SK-N-SH treated with all-trans-retinoic acid at 6 μM for 48 hours (cell line): ENCODE measurements at regions not wholly inside any gene's neighbourhood (a gene's known extent, or its start where the extent isn't known, plus 50 kb on each side); places are given as distances from the start of the nearest gene placed in this dataset.

Source experiments
- ATAC-seq: fragments of 200-7000 bp; cut with Tn5 transposase; 3 replicates; pipeline ENCODE4 v1.9.1; 2020; ENCODE audit warnings: mild to moderate bottlenecking, moderate library complexity
- ARNTL ChIP-seq: fragments of 450-650 bp; formaldehyde crosslinking; IDR thresholded peaks from 2 replicates; pipeline ENCODE4 v1.5.0; 2020; ENCODE audit warnings: low read depth, mild to moderate bottlenecking, moderate library complexity, borderline replicate concordance
- BACH2 ChIP-seq: fragments of 250-450 bp; sonication (Bioruptor Pico); IDR thresholded peaks from 2 replicates; pipeline ENCODE4 v1.9.0; 2021; ENCODE audit warnings: mild to moderate bottlenecking, borderline replicate concordance
- CREB5 ChIP-seq: fragments of 250-450 bp; sonication (Bioruptor Pico); IDR thresholded peaks from 2 replicates; pipeline ENCODE4 v1.5.1; 2020; ENCODE audit warnings: low read depth, mild to moderate bottlenecking, moderate library complexity
- CSDC2 ChIP-seq: fragments of 250-450 bp; sonication (Bioruptor Pico); IDR thresholded peaks from 2 replicates; pipeline ENCODE4 v1.5.0; 2020; ENCODE audit warnings: mild to moderate bottlenecking, moderate library complexity
- CSRNP3 ChIP-seq: fragments of 250-450 bp; sonication (Bioruptor Pico); IDR thresholded peaks from 2 replicates; pipeline ENCODE4 v1.5.1; 2021; ENCODE audit warnings: mild to moderate bottlenecking, moderate library complexity
- ESRRG ChIP-seq: fragments of 250-450 bp; sonication (Bioruptor Pico); IDR thresholded peaks from 2 replicates; pipeline ENCODE4 v1.6.1; 2021; ENCODE audit warnings: mild to moderate bottlenecking
- ISL1 ChIP-seq: fragments of 250-450 bp; sonication (Bioruptor Pico); IDR thresholded peaks from 2 replicates; pipeline ENCODE4 v2.1.2; 2022; ENCODE audit warnings: mild to moderate bottlenecking, moderate library complexity
- OSR1 ChIP-seq: fragments of 250-450 bp; sonication (Bioruptor Pico); IDR thresholded peaks from 2 replicates; pipeline ENCODE4 v1.8.0; 2022; ENCODE audit warnings: moderate library complexity, mild to moderate bottlenecking, inconsistent platforms
- POU6F1 ChIP-seq: fragments of 250-450 bp; sonication (Bioruptor Pico); IDR thresholded peaks from 2 replicates; pipeline ENCODE4 v1.8.0; 2021; ENCODE audit warnings: low read depth, mild to moderate bottlenecking, moderate library complexity, borderline replicate concordance
- PPARA ChIP-seq: fragments of 250-450 bp; sonication (Bioruptor Pico); IDR thresholded peaks from 2 replicates; pipeline ENCODE4 v1.5.0; 2020; ENCODE audit warnings: mild to moderate bottlenecking, borderline replicate concordance
- RARB ChIP-seq: fragments of 250-450 bp; sonication (Bioruptor Pico); IDR thresholded peaks from 2 replicates; pipeline ENCODE4 v1.8.0; 2021; ENCODE audit warnings: mild to moderate bottlenecking, moderate library complexity
- SNAI2 ChIP-seq: fragments of 250-450 bp; sonication (Bioruptor Pico); IDR thresholded peaks from 2 replicates; pipeline ENCODE4 v1.5.0; 2020; ENCODE audit warnings: mild to moderate bottlenecking, moderate library complexity
- TCF4 ChIP-seq: fragments of 250-450 bp; sonication (Bioruptor Pico); IDR thresholded peaks from 2 replicates; pipeline ENCODE4 v1.8.0; 2021; ENCODE audit warnings: mild to moderate bottlenecking, moderate library complexity, borderline replicate concordance
- TOX ChIP-seq: fragments of 250-450 bp; sonication (Bioruptor Pico); IDR thresholded peaks from 2 replicates; pipeline ENCODE4 v1.8.0; 2021; ENCODE audit warnings: mild to moderate bottlenecking, moderate library complexity, borderline replicate concordance
- TSHZ2 ChIP-seq: fragments of 250-450 bp; sonication (Bioruptor Pico); IDR thresholded peaks from 2 replicates; pipeline ENCODE4 v1.5.0; 2020; ENCODE audit warnings: mild to moderate bottlenecking, moderate library complexity
- ZC3H10 ChIP-seq: fragments of 250-450 bp; sonication (Bioruptor Pico); IDR thresholded peaks from 2 replicates; pipeline ENCODE4 v1.5.1; 2021; ENCODE audit warnings: mild to moderate bottlenecking, moderate library complexity
- ZFP3 ChIP-seq: fragments of 250-450 bp; sonication (Bioruptor Pico); IDR thresholded peaks from 2 replicates; pipeline ENCODE4 v1.5.0; 2020; ENCODE audit warnings: mild to moderate bottlenecking, moderate library complexity
- ZFP30 ChIP-seq: fragments of 450-650 bp; formaldehyde crosslinking; IDR thresholded peaks from 2 replicates; pipeline ENCODE4 v1.5.0; 2022; ENCODE audit warnings: mild to moderate bottlenecking, moderate library complexity
- ZNF565 ChIP-seq: fragments of 450-650 bp; formaldehyde crosslinking; conservative IDR thresholded peaks from 2 replicates; pipeline ENCODE4 v1.5.0; 2020; ENCODE audit warnings: low read depth, mild to moderate bottlenecking, moderate library complexity
- ZNF70 ChIP-seq: fragments of 450-650 bp; formaldehyde crosslinking; IDR thresholded peaks from 2 replicates; pipeline ENCODE4 v1.5.0; 2020; ENCODE audit warnings: mild to moderate bottlenecking, moderate library complexity
- ZNF8 ChIP-seq: fragments of 450-650 bp; formaldehyde crosslinking; IDR thresholded peaks from 2 replicates; pipeline ENCODE4 v1.5.0; 2020; ENCODE audit warnings: mild to moderate bottlenecking, moderate library complexity

GRCh38 chr2:37812941-37813730 is 112.0 kb upstream of the RMDN2 start:
- no peak for ATAC-seq

GRCh38 chr2:37816036-37816435 is 109.1 kb upstream of the RMDN2 start:
- ATAC-seq, result no peak
- TF ChIP-seq PPARA (CRISPR knock-in tag) (no peak), CREB5 (CRISPR knock-in tag) (no peak), TOX (CRISPR knock-in tag) (no peak), TCF4 (no peak), RARB (CRISPR knock-in tag) (no peak), ZFP30 (CRISPR knock-in tag) (no peak), CSDC2 (CRISPR knock-in tag) (no peak), ARNTL (no peak), ZNF8 (CRISPR knock-in tag) (no peak), OSR1 (CRISPR knock-in tag) (no peak)

More at GRCh38 chr2:37812941-37813730, 112.0 kb upstream of the RMDN2 start:
- TF ChIP-seq ZFP3 (CRISPR knock-in tag) (no peak), CREB5 (CRISPR knock-in tag) (no peak), TCF4 (no peak), ZNF70 (CRISPR knock-in tag) (no peak), SNAI2 (no peak), CSRNP3 (CRISPR knock-in tag) (no peak), ISL1 (CRISPR knock-in tag) (no peak), ZC3H10 (CRISPR knock-in tag) (no peak), ARNTL (no peak), PPARA (CRISPR knock-in tag) (no peak), TOX (CRISPR knock-in tag) (no peak), POU6F1 (CRISPR knock-in tag) (no peak), BACH2 (CRISPR knock-in tag) (no peak), CSDC2 (CRISPR knock-in tag) (no peak), OSR1 (CRISPR knock-in tag) (no peak), ESRRG (no peak), TSHZ2 (no peak)

GRCh38 chr2:37816686-37817085 is 108.4 kb upstream of the RMDN2 start:
- TF ChIP-seq ZNF565 (CRISPR knock-in tag) (no peak), RARB (CRISPR knock-in tag) (no peak), ZC3H10 (CRISPR knock-in tag) (no peak), TOX (CRISPR knock-in tag) (no peak), TCF4 (no peak), PPARA (CRISPR knock-in tag) (no peak), CREB5 (CRISPR knock-in tag) (no peak)
- no peak for ATAC-seq
